ENCODE measurements at regions not wholly inside any gene's neighbourhood (a gene's known extent, or its start where the extent isn't known, plus 50 kb on each side); places are given as distances from the start of the nearest gene placed in this dataset.

DNA sequence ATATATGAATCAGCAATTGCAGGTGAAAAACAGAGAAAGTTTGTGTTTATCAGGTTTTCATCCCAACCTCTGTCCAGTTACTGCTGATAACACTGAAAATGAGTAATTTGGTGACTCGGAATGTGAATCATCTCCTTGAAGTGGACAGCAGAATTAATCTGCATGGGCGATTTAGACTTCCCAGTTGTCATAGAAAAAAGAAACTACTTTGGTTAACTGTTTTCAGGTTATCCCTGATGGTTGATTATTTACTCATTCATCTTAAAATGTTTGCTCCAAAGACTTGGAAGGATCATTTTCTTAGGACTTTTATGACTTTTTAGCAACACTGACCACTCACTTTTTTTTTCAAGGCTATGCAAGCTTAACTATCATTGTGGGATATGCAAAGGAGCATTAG, 504.1 kb upstream of the ANKRD30A start:
- no peak for FAIRE-seq

DNA sequence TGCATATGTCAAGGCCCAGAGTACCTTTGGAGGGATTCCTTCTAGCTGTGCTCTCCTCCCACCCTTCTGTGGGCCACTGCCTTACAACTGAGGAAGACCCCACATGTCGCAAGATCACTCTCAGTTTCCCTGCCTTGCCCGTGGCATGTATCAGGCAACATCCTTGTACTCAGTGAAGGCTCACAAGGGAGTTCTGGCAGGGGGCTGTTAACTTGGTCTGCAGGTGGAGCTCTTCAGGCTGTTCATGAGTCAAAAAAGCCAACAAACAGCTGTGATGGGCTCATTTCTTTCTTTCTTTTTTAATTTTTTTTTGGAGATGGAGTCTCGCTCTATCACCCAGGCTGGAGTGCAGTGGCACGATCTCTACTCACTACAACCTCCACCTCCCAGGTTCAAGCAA, 513.0 kb upstream of the ANKRD30A start:
- no peak for FAIRE-seq

DNA sequence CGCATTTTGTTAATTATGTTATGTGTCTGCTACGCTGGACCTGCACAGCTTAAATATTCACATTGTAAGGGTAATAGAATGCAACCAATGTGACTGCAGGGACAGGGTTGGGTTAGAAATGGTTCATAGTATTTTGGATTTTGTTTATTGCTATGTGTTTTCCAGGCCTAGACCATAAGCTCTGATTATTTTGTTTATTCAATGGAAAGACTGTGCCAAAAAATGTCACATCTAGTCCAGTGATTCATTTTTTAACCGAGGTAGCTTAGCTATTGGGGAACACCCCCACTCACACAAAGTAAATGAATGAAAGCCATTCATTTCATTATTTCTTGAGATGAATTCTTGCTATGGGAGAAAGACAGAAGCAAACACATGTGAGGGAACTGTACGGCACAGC, 516.5 kb upstream of the ANKRD30A start:
- FAIRE-seq = no peak

DNA sequence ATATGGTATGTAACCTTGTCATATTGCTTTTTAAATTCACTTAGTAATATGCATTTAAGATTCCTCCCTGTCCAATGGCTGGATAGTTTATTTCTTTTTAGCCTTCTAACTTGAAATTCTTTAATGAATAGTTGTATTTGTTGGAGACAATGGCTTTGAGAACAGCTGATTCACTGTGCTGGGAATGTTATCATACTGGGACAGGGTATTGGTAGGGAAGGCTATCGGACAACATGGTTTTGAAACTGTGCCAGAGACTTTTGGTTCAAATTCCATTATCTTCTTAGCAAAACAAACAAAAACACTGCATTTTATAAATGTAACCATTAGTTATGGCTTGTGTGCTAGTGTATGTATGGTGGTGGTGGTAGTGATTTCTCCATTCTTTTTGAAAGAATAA, 517.1 kb upstream of the ANKRD30A start:
- FAIRE-seq = no peak

DNA sequence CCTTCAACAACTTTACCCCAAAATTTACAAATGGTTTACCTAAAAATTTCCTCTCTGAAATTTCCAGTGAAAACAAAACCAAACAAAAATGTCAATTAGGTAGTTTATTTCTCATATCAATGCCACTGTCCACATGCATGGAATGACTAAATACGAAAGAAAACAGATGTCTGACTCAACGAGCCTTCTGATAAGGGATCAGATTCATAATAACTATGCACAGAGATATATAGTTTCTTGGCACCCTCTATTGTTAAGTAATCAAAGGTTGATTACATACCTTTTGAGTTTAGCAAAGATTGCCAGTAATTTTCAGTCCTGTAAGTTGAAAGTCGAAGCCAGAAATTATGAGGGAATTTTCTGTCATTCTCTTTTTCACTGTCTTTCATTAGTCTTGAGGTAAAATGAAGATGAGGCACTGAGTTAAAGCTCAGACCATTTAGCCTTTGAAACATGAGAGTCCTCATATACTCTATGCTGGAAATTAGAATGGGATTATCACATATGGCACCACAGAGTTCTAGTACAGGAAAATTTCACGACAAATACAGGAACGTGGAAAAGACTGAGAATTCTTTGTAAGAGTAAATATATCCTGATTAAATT, 519.1 kb upstream of the ANKRD30A start:
- FAIRE-seq = no peak

DNA sequence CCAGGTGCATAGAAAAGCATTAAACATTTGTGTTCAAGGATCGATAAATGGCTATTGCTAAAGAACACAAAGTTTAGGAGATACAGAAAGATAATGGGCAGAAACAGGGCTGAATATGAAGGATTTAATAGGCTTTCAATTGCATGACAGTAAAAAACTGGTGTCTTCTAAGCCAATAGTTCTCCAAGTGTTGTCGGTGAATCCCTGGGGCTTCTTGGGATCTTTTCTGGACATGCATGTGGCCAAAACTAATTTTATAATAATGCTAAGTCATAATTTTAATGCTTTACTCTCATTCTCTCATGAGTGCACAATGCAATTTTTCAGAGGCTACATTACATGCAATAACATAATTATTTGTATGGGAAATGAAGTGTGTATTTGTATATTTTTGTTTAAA, 521.1 kb upstream of the ANKRD30A start:
- no peak for FAIRE-seq

DNA sequence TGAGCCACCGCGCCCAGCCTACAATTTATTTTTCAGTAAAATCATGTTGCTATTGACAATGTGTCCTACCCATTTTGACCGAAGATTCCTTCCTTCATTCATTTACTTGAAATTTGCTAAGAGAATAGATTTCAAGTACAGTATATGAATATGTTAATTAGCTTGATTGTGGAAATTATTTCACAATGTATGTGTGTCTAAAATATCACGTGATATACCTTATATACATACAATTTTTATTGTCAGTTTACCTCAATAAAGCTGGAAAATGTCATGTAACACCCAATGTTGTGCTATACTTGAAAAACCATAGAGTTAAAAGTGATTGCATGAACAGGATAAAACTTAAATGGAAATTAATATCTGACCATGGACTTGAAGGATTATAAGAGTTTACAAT, 521.7 kb upstream of the ANKRD30A start:
- FAIRE-seq = no peak

DNA sequence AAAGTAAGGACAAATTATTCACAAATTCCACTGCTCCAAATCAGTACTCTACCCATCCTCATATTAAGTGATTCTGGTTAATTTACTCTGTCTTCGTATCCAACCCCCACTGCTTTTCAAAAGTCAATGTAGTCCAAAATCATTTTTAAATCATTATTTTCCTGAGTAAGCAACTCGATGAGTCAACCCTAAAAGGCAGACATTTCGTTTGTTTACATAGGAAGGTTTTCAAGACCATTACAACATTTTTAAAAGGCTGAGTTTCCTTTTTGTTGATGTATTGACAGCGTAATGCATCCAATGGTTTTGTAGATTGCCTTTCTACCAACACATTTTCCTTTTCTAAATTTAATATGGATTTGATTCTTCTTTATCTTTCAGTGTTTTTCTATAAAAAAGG, 523.0 kb upstream of the ANKRD30A start:
- no peak for FAIRE-seq

DNA sequence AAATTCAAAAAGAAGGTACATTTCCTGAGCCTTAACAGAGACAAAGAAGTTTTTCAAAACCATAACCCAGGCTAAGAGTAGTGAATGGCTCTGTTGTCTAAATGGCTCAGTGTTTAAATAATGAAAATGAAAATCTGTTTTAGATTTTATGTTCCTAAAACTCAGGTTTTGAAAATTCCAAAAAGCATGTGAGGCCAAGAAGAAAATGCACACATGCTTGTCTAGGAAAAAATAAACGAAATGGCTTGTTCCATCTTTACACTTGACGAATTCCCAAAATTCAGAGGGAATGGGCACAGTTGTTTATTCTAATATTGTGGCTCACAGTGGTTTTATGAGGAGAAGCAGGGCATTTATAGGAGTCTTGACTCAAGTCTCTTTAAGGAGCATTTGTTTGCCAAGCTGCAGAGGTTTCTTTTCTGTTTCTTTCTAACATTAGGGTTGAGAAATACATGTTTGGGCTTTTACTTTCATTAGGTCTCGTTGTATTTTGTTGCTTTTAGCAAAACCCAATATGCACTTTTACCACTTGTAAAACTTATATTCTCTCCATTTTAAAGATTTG, 527.6 kb upstream of the ANKRD30A start:
- no peak for FAIRE-seq

DNA sequence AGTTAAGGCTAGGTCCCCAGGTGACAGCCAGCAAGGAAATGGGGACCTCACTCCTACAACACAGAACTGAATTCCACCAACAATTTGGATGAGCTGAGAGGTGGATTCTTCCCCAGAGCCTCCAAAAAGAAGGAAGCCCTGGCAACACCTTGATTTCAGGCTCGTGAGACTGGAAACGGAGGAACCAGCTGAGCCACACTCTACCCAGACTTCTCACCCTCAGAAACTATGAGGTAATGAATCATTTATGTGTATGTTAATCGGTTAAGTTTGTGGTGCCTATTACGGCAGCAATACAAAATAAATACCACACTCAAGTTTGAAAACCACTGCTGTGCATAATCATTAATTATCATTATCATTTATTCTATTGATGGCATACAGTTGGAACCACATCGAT, 532.4 kb upstream of the ANKRD30A start:
- FAIRE-seq = no peak

DNA sequence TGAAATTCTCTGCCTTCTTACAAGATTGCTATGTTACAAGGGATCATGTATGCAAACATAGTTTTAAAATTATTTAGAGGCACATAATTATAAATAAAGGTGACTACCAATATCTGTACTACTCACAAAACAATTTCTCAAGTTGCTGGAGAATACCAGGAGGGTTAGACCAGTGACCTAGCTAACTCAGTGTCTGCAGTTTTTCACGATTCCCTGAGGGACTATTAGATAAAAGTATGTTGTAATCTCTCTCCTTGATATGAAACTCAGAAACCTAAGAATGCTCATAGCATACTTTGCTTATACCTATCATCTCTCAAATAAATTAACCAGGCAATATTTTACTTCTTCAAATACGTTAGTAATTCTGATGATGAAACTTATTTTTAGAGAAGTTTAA, 534.0 kb upstream of the ANKRD30A start:
- no peak for FAIRE-seq

DNA sequence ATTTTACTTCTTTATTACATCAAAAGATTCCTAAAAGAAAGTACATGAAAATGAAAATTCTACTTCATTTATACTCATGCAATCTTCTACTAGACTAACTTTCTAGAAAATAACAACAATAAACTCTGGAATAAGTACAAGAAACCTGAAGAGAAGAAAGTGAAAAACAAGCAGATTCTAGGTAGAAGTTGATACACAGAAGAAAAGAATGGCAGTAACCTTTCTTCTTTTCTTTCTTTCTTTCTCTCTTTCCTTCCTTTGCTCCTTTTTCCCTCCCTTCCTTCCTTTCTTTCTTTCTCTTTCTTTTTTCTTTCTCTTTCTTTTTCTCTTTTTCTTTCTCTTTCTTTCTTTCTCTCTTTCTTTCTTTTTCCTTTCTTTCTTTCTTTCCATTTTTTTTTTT, 541.7 kb upstream of the ANKRD30A start:
- FAIRE-seq = no peak

DNA sequence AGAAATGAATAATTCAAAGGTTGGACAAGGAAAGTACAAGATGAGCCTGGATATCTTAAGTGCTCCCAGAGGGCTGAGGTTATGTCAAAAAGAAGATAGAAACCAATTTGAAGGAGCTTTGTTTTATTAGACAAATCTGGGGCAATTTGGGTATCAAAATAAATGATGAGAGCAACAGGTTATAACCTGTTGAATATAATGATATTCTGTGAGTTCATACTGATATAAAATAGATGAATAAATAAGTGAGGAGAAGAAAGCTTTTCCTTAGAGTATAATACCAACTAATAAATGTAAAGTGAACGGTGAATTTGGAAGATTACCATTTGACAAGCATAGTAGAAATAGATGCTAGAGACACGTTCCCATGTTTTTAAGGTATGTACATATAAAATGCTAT, 544.2 kb upstream of the ANKRD30A start:
- no peak for FAIRE-seq

DNA sequence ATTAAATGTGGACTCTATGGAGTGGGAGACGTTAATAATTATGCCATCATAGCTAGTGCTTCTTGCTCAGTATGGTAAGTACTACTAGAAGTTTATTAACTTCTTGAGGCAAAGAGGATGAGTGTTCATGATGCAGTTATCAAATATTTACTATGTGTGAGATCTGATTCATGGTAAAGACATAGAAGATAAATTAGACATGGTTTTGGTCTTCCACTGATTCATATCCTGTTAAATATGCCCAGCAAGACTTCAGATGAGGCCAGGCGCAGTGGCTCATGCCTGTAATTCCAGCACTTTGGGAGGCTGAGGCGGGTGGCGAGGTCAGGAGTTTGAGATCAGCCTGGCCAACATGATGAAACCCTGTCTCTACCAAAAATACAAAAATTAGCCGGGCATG, 547.1 kb upstream of the ANKRD30A start:
- FAIRE-seq = no peak

DNA sequence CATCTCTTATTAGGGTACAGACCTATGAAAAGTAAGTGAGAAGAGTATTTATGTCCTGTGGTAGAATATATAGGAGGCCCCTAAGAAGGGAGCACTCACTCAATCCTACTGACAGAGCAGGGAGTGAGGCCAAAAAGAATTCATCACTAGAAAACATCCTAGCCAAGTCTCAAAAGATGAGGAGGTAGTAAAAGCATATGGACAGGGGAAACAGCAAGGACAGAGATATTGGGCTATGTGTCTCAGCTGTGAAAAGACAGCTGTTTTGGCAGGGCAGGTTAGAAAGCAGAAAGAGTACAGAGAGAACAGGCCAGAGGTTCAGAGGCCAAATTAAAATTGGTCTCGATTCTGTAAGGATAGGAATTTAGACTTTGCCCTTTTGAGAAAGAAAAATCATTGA, 548.3 kb upstream of the ANKRD30A start:
- FAIRE-seq = no peak

DNA sequence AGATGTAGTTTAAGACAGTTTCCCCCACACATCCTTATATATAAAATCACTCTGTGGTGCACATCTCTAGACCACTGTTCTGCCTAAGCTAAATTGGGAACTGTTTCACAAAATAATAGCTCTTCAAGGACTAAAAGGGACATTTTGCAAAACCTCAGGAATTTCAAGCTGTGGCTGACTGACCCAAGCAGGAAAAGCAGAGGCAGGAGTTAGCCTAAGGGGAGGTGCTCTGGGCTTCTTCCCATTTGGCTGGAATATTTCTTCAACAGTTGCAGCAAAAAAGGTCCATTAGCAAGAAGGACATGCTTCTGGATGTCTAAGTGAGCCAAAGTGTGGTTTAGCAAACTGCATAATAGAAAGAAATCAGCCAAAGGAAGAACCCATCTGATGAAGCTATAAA, 551.2 kb upstream of the ANKRD30A start:
- no peak for FAIRE-seq

DNA sequence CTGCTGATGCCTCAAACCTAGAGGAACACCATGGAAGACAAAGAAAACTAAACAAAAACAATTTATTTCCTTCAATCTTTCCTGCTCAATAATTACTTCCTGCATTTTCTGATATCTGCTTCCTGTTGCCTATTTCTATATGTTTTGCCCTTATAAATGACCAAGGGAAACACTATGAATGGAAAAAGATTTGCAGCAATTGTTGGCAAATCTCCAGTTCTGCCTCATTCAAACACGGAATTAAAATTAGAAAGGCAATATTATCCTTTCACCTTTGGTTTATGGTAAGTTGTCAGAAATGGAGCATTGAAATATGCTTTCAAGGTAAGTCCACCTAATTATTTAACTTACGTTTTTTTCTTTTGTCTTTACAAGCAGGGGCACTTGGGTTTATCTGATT, 552.2 kb upstream of the ANKRD30A start:
- no peak for FAIRE-seq

DNA sequence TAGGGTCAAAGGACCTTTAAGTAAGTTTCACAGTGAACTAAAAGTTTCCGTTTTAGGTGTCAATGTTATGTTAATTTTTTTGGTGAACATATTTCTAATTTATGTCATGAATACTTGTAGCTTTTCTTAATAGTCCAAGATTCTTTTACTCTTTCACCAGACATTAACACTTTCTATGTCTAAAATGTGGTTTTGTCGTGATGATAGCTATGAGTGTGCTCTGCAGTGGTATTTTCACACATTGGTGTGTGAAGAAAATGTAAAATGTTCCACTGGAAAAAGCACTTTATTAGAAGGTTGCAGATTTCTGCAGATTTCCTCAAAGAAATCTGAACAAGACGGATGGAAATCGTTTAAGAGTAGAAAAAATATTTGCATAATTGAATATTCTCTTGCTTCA, 561.0 kb upstream of the ANKRD30A start:
- no peak for FAIRE-seq

DNA sequence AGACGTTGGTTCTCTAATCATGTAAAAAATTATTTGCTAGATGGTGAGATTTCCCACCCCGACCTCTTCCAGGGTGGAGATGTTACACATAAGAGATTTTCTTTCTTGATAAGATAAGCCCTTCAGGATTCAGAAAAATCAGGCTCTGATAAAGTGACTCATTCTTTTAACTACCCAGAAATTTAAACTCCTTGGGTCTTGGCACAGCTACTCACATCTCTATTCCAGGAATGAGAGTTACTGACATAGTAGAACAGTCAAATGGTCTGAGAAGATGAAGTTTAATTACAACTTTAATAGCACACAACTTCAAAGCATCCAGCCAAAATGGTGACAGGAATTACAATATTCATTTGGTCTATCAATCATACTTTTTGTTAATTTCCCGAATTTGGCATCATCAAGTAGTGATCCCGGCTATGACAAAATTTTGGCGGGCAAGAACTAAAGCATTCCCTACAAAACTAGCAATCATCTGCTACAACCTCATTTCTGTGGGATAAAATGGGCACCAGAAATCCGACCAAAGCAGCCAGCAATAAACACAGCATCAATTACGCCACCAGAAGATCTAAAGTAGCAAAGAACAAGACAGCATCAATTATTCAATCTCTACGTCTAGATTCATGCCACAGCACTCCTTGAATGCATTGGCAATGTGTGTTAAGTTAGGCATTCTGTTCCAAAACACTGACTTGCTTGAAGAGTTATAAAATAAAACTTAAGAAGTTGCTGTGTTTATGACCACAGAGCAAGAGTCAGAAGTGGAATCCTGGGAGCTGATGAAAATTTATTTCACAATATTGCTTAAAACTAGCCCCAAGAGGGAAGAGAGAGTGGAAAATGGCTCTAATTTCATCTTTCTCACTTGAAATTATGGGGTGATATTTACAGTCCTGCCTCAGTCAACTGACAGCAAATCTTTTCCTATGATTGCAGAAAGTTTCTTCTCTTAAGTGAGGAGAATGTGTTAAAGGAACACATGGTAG, 565.7 kb upstream of the ANKRD30A start:
- FAIRE-seq = no peak

DNA sequence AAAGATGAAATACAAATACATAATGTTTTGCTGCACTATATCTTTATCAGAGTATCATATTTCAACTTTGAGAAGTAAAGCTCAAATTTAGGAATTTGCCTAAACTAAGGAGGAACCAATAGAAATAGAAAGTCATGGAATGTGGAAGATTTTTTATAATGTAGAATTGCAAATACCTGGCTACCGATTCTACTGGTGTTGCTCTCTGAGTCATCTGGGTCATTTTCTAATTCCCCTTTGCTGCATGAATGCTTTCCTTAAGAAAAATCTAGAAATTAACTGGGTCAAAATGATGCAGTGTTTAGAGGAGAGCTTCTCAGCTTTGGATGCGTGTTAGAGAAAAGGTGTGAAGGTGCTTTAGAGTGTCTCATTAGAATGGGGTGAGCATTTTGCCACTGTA, 568.9 kb upstream of the ANKRD30A start:
- FAIRE-seq = no peak

DNA sequence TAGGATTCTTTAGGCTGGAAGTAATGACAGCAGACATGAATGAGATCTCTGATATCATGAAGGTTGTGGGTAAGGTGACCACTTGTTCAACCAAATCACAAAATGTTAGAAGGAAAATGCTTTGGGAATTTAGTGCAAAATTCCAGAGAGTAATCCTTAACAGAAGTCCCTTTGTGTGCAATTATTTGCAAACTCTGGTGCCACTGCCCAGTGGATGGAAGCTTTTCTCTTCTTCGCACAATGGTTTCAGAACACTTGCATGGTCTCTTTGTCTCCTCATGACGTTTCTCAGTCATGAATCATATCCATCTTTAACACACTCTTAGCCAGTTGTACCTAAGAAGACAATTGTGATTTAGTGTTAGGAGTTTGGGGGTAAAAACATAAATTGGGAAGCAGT, 570.4 kb upstream of the ANKRD30A start:
- no peak for FAIRE-seq

DNA sequence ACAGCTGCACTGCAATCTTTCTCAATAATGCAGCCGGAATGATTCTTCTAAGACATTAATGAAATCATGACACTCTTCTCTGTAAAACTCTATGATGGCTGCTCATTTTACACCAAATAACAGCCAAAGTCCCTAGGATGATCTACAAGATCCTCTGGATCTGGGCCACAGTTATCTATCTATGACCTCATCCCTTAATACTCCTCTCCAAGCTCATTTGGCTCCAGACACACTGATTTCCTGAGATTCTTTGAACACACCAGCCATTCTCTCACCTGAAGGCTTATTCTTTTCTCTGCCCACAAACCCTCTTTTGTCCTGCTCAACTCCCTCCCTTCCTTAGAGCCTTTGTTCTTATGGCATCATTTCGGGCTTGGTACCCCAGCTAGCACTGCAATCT, 577.4 kb upstream of the ANKRD30A start:
- FAIRE-seq = no peak

DNA sequence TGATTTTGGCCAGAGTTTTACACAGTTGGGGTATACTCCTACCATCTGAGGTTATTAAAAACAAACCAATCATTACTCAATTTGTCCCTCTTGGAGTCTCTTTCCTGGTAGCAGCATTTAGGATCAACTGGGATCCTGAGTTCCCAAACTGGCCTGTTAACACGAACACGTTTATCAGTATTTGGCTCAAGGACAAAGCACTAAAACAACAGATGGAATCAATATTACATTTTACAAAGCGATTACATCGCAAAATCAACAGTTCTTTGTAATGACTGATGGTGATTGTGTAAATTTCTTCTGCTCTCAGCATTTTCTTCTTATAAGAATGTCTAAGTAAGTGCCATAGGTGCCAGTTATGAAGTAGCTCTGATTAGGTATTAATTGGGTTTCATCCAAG, 582.9 kb upstream of the ANKRD30A start:
- no peak for FAIRE-seq

DNA sequence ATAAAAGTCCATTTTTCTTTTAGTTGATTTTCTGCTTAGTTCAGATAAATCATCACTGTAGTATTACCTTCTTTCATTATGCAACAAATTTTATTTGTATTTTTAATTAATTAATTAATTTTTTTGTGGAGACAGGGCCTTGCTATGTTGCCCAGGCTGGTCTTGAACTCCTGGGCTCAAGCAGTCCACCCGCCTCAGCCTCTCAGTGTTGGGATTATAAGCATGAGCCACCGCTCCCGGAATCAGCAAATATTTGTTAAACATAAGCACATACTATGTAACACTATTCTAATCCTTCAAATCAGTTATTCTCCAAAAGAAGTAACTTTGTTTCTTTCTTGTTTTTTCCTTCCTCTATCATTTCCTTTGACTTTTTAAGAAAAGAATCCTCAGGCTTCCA, 584.8 kb upstream of the ANKRD30A start:
- no peak for FAIRE-seq
